Skeletal muscle tissue (tissue), 3 donors: ENCODE measurements at regions not wholly inside any gene's neighbourhood (a gene's known extent, or its start where the extent isn't known, plus 50 kb on each side); places are given as distances from the start of the nearest gene placed in this dataset.
A peak's percentile ranks its signal among the peaks of the same experiment; 100 is the strongest.
"Not testable (repeated sequence)": the region's sequence is repeated elsewhere in the genome, so short reads cannot be mapped to it uniquely, and the experiment has no call there.

ENCODE experiments used
- H3K27ac ChIP-seq: one replicate; pipeline ENCODE4 v1.7.0; 2013; ENCODE audit warnings: mild to moderate bottlenecking, low read depth, low read length, inconsistent platforms
- H3K27me3 ChIP-seq, 3 donors: one replicate each; pipeline ENCODE4 v1.7.0; 2013; ENCODE audit warnings: low read length in 3 of 3; ENCODE audit not compliant: control insufficient read depth in 3 of 3, insufficient read depth in 3 of 3
- H3K36me3 ChIP-seq, 3 donors: one replicate each; pipeline ENCODE4 v1.7.0; 2013; ENCODE audit warnings: low read length in 3 of 3; ENCODE audit not compliant: control insufficient read depth in 3 of 3, insufficient read depth in 3 of 3
- H3K4me1 ChIP-seq, 3 donors: one replicate each; pipeline ENCODE4 v1.7.0; 2013; ENCODE audit warnings: low read length in 3 of 3, mild to moderate bottlenecking in 3 of 3; ENCODE audit not compliant: control insufficient read depth in 3 of 3, insufficient read depth in 3 of 3
- H3K4me3 ChIP-seq, 3 donors: one replicate each; pipeline ENCODE4 v1.7.0; 2013; ENCODE audit warnings: low read length in 3 of 3
- H3K9ac ChIP-seq, 3 donors: one replicate each; pipeline ENCODE4 v1.7.0; 2013; ENCODE audit warnings: low read length in 3 of 3, mild to moderate bottlenecking in 3 of 3, moderate library complexity in 2 of 3, low read depth in 1 of 3
- H3K9me3 ChIP-seq, 3 donors: one replicate each; pipeline ENCODE4 v1.7.0; 2013; ENCODE audit warnings: low read length in 3 of 3; ENCODE audit not compliant: control insufficient read depth in 3 of 3
- donor health status: Osteomylitis.

- Histone ChIP-seq H3K4me3 (no peak overlapping the region), H3K27ac (no peak overlapping the region), H3K4me1 (no peaks in the 10 kb centered on the region), H3K36me3 (no peaks in the 10 kb centered on the region), H3K27me3 (no peaks in the 10 kb centered on the region), H3K9me3 (no peaks in the 10 kb centered on the region), H3K9ac (no peak overlapping the region)
Observed at GRCh38 chr16:48062681-48063080, 93.1 kb downstream of the ABCC12 start.

GRCh38 chr16:48059936-48060335, 95.9 kb downstream of the ABCC12 start:
- no peaks in the 10 kb centered on the region for H3K36me3 ChIP-seq
- H3K9me3 ChIP-seq: no peaks in the 10 kb centered on the region
- H3K27ac ChIP-seq: no peak overlapping the region
- no peak overlapping the region for H3K4me3 ChIP-seq
- no peak overlapping the region for H3K9ac ChIP-seq
- H3K27me3 ChIP-seq: no peaks in the 10 kb centered on the region
- H3K4me1 ChIP-seq: peaks cover 0 to under 1% (median 0%) of the 10 kb centered on the region in 3 donors

GRCh38 chr16:48059190-48059589, 96.6 kb downstream of the ABCC12 start:
- H3K36me3 ChIP-seq, H3K27ac ChIP-seq, H3K9me3 ChIP-seq: not testable (repeated sequence)

GRCh38 chr16:48057048-48057447, 98.7 kb downstream of the ABCC12 start:
- Histone ChIP-seq H3K9me3 (no peaks in the 10 kb centered on the region), H3K36me3 (no peaks in the 10 kb centered on the region)

More at GRCh38 chr16:48059190-48059589, 96.6 kb downstream of the ABCC12 start:
- H3K4me1 ChIP-seq, H3K9ac ChIP-seq, H3K27me3 ChIP-seq, H3K4me3 ChIP-seq: not testable (repeated sequence)

GRCh38 chr16:48054881-48055601, 100.8 kb downstream of the ABCC12 start:
- Histone ChIP-seq H3K27ac (no peak overlapping the region), H3K4me3 (peak overlapping the region; percentile 49 to 73 (median 66)), H3K36me3 (no peaks in the 10 kb centered on the region), H3K27me3 (no peaks in the 10 kb centered on the region), H3K9ac (peak overlapping the region in 2 of 3 donors; percentile 24 to 73), H3K9me3 (no peaks in the 10 kb centered on the region), H3K4me1 (peaks cover 3 to 5% (median 3%) of the 10 kb centered on the region in 3 donors)

More at GRCh38 chr16:48057048-48057447, 98.7 kb downstream of the ABCC12 start:
- H3K27ac ChIP-seq: no peak overlapping the region
- H3K9ac ChIP-seq: no peak overlapping the region
- H3K4me1 ChIP-seq: peaks cover 3 to 5% (median 3%) of the 10 kb centered on the region in 3 donors
- no peak overlapping the region for H3K4me3 ChIP-seq
- H3K27me3 ChIP-seq: no peaks in the 10 kb centered on the region

- H3K4me3 ChIP-seq: no peak overlapping the region
- no peaks in the 10 kb centered on the region for H3K36me3 ChIP-seq
- no peaks in the 10 kb centered on the region for H3K27me3 ChIP-seq
- no peaks in the 10 kb centered on the region for H3K9me3 ChIP-seq
- peaks cover 3 to 5% (median 3%) of the 10 kb centered on the region in 3 donors for H3K4me1 ChIP-seq
- H3K9ac ChIP-seq: no peak overlapping the region
- H3K27ac ChIP-seq: no peak overlapping the region
Observed at GRCh38 chr16:48053418-48053745, 102.4 kb downstream of the ABCC12 start.

GRCh38 chr16:48052731-48053417, 102.9 kb downstream of the ABCC12 start:
- Histone ChIP-seq H3K27me3 (no peaks in the 10 kb centered on the region), H3K9me3 (no peaks in the 10 kb centered on the region), H3K27ac (no peak overlapping the region), H3K9ac (no peak overlapping the region), H3K36me3 (no peaks in the 10 kb centered on the region), H3K4me1 (peaks cover 3 to 5% (median 3%) of the 10 kb centered on the region in 3 donors), H3K4me3 (no peak overlapping the region)

GRCh38 chr16:48050871-48051270, 104.9 kb downstream of the ABCC12 start:
- Histone ChIP-seq H3K27me3 (peaks cover 0 to 4% (median 0%) of the 10 kb centered on the region in 3 donors), H3K27ac (no peak overlapping the region), H3K9ac (no peak overlapping the region), H3K36me3 (no peaks in the 10 kb centered on the region), H3K4me1 (peaks cover 3 to 5% (median 3%) of the 10 kb centered on the region in 3 donors), H3K9me3 (no peaks in the 10 kb centered on the region), H3K4me3 (no peak overlapping the region)

- Histone ChIP-seq H3K27ac (no peak overlapping the region), H3K4me1 (peaks cover 2 to 4% (median 2%) of the 10 kb centered on the region in 3 donors), H3K9ac (no peak overlapping the region), H3K4me3 (no peak overlapping the region), H3K27me3 (peaks cover 0 to 4% (median 0%) of the 10 kb centered on the region in 3 donors), H3K9me3 (no peaks in the 10 kb centered on the region), H3K36me3 (no peaks in the 10 kb centered on the region)
Observed at GRCh38 chr16:48049847-48050246, 105.9 kb downstream of the ABCC12 start.

- Histone ChIP-seq H3K27me3 (peaks cover 0 to 4% (median 0%) of the 10 kb centered on the region in 3 donors), H3K9me3 (no peaks in the 10 kb centered on the region), H3K27ac (no peak overlapping the region), H3K36me3 (no peaks in the 10 kb centered on the region), H3K4me3 (no peak overlapping the region), H3K9ac (no peak overlapping the region), H3K4me1 (no peaks in the 10 kb centered on the region)
Observed at GRCh38 chr16:48047720-48048119, 108.1 kb downstream of the ABCC12 start.
